ENCODE measurements at regions not wholly inside any gene's neighbourhood (a gene's known extent, or its start where the extent isn't known, plus 50 kb on each side); places are given as distances from the start of the nearest gene placed in this dataset.
"Not testable (repeated sequence)": the region's sequence is repeated elsewhere in the genome, so short reads cannot be mapped to it uniquely, and the experiment has no call there.

- no peak for DNase-seq (ENCODE audit: low read depth in 2 of 2)
These were observed 754.7 kb downstream of the BCL11A start for GRCh38 chr2:59798687-59799232.

GRCh38 chr2:59791004-59791618, 762.3 kb downstream of the BCL11A start:
- no peak for DNase-seq (ENCODE audit: low read depth in 2 of 2)

DNA sequence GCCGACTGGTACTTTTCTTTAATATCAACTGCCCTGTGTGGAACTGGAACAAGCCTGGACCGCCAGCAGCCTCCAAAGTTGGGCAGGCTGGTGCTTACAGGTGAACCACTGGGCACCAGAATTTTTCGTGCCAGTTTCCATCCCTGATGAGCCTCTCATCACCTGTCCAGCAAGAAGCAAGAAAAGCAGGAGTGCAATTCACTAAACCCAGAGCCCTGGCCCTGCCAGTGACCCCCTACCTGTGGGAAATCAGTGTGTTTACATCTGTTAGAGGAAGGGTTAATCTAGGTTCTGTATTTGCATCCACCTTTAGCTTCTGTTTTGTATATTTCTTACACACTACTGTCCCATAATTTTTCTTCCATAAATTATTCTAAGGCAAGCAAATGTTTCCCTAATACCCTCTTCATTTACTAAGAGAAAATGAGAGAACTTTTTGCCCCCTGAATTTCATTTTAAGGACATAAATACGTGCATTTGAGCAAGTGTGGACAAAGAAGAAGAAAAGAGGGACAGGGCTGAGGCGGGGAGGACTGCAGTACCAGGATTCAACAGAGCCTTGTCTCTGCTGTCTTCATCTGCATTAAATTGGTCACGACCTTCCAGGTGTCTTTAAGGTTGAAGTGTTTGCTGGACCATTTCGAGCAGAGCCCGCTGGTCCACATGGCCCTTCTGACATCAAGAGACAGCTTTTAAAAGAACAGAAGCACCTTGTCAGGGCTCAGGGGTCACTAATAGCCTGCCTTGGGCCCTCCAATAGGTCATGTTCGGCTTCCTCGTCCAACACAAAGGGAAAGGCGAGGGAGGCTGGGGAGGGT, 763.1 kb downstream of the BCL11A start:
- no peak for DNase-seq (ENCODE audit: low read depth in 2 of 2)

DNA sequence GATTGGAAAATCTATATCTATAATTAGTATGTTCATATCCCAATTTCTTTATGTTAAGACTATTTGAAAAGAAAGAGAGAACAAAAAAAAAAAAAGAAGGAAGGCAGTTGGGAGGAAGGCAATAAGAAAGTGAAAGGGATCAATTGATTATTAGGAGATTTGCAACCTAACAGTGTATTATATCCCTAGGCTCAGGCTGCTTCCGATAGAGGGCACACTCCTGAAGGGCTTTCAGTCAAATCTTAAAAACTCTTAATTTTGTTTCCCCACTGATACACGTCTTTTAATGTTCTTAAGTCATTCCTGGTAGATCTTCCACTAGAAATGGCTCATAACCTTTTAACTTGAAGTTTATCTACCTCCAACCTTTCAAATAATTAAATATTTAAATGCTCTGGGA, 763.9 kb downstream of the BCL11A start:
- DNase-seq (ENCODE audit: low read depth in 2 of 2): no peak

DNA sequence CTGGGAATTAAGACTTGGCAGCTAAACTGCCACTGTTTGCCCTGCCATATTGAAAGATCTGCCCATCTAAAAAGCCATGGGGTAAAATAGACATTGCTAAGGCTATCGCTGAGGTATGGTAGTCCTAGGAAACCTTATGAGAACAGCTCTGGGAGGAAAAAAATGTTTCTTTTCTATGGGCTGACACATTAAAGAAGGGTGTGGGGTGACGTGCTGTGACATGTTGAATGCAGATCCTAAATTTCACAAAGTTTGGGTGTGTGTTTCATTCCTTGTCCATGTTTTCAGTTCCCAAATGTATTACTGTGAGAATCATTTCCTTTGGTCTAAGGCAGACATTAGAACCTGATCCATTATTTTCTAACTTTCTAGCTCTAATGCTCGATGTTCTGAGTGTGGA, 766.4 kb downstream of the BCL11A start:
- DNase-seq (ENCODE audit: low read depth in 2 of 2): no peak

GRCh38 chr2:59786684-59787083, 766.8 kb downstream of the BCL11A start:
- DNase-seq (ENCODE audit: low read depth in 2 of 2): no peak

DNA sequence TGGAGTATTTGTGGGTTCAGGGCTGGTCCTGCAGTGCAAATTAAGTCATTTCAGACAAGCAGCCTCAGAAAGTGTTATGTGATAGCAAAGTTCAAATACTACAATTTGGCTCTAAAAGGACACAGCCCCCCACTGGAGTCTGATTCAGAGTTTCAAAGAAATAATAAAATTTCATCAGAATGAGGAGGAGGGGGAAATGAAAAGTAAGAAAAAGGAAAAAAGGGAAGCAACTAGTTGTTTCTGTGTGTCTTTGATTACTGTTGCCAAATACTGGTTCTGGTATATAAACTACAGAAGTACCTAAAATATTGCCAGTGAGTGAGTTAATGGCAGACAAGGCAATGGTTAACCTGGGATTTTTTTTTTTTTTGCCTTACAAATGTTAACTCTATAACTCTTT, 773.9 kb downstream of the BCL11A start:
- no peak for DNase-seq (ENCODE audit: low read depth in 2 of 2)

DNA sequence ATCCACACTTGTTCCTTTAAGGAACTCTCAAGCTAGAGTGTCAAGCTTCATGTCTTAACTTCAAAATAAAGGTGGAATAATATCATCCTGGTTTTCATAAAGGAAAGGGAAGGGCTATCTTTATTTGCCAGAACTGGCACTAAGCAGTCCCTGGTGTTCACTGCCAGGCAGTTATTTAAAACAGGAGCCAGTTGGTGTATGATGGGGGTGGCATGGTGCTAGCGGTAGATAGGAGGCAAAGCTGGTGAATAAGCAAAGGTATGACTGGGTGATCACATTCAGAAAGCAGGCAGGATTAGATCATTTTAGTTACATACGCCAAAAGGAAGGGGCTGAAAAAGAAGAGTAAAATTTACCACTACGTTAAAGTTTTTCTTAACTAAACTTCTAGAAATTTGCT, 776.3 kb downstream of the BCL11A start:
- DNase-seq (ENCODE audit: low read depth in 2 of 2): no peak

- no peak for DNase-seq (ENCODE audit: low read depth in 2 of 2)
These were observed 776.8 kb downstream of the BCL11A start for GRCh38 chr2:59776726-59777008.

GRCh38 chr2:59774821-59775433, 778.5 kb downstream of the BCL11A start:
- no peak for DNase-seq (ENCODE audit: low read depth in 2 of 2)

DNA sequence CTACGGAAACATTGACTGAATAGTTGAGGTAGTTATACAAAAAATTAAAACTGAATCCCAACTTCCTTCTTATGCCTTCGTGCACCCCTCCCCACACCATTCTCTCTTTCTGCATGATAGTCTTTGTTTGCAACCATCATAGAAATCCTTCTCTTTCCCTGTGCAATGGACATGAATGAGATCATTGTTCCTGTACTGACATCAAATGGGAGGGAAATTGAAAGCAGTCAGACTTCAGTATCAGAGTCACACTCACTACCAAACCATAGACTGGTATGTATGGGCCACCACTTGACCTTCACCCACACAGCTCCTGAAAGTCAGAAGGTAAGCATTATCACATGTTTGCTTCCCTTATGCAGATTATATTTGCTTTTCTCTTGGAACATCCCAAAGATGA, 782.8 kb downstream of the BCL11A start:
- no peak for DNase-seq (ENCODE audit: low read depth in 2 of 2)

GRCh38 chr2:59761966-59762365, 791.5 kb downstream of the BCL11A start:
- no peak for DNase-seq (ENCODE audit: low read depth in 2 of 2)

DNA sequence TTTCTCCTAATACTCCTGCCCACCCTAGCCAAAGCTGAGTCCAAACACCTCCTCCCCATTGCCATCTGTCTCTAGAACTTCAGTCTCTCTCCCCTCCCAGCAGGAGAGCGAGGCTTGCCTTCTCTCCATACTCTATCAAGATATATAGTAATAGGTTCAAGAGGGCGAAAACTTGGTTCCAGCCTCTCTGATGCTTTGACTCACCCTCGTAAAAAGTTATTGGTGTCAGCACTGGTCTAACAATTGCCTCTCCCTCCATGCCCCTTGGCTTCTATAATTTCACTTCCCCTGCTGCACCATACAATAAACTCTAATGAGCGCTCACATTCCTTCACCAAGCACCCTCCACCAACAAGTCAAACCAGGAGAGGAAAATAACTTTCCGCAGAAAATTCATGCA, 797.3 kb downstream of the BCL11A start:
- DNase-seq (ENCODE audit: low read depth in 2 of 2): no peak

- no peak for DNase-seq (ENCODE audit: low read depth in 2 of 2)
These were observed 799.3 kb downstream of the BCL11A start for GRCh38 chr2:59754011-59754735.

- DNase-seq (ENCODE audit: low read depth in 2 of 2): no peak
These were observed 800.9 kb downstream of the BCL11A start for GRCh38 chr2:59752512-59752911.

GRCh38 chr2:59752071-59752470, 801.4 kb downstream of the BCL11A start:
- no peak for DNase-seq (ENCODE audit: low read depth in 2 of 2)

DNA sequence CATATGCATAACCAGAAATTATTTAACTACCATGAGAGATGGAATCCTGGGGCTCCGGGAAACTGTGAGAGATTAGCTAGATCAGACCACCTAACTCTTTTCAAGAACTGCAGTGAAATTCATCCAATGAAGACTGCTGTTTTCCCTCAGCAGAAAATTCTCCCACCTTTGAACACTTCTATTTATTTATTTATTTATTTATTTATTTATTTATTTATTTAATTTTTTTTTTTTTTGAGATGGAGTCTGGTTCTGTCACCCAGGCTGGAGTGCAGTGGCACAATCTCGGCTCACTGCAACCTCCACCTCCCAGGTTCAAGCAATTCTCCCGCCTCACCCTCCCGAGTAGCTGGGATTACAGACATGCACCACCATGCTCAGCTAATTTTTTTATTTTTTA, 802.2 kb downstream of the BCL11A start:
- not testable (repeated sequence) for DNase-seq (ENCODE audit: low read depth in 2 of 2)

DNA sequence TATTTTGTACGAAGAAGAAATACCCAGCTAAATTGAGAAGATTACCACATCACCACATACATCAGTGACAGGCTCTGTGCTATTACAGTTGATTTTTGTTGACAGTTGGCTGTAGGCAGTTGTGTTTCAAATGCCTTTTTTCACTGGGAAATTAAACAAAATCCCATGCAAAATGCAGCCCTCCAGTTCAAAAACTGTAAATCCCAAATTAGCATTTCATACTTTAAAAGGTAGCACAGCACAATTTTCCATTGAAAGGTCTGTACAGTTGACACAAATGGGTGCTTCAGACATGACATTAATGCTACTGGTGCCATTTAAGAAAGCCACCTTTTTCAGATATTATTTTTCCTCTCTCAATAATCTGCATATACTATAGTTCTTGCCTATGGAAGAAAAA, 807.2 kb downstream of the BCL11A start:
- no peak for DNase-seq (ENCODE audit: low read depth in 2 of 2)

DNA sequence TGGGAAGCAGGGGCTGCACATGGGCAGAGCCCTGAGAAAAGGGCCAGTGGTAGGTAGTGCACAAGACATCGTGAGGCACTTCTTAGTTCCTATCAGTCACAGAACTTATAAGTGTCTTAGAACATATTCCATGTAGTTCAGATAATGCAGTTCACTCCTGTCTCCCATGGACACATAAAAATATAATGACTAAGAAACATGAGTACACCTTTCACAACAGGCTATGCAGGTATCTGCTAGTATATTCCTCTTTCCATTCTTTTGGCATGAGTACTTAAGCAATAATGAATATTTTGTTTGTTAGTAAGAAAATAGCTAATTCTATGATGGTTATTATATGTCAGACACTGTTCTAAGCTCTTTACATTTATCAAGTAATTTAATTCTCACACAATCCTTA, 808.4 kb downstream of the BCL11A start:
- no peak for DNase-seq (ENCODE audit: low read depth in 2 of 2)

- DNase-seq (ENCODE audit: low read depth in 2 of 2): no peak
These were observed 809.0 kb downstream of the BCL11A start for GRCh38 chr2:59744436-59744835.

- DNase-seq (ENCODE audit: low read depth in 2 of 2): no peak
These were observed 811.6 kb downstream of the BCL11A start for GRCh38 chr2:59741840-59742239.

DNA sequence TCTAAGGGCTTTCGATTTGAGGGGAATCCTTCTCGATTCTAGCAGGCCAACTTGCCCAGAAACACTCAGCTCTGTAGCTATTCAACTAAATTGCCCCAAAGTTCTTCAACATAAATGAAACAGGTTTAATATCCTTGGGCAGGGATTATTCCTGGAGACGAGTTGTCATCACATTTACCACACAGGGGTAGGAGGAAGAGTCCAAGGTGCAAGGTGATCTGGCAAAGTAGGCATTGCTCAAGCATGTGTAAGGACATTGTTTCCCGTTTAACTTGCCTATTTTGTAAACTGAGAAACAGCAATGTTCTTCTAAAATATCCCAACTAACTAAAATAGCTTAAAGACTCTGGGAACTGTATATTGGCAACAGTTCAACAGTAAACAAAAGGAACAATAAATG, 814.3 kb downstream of the BCL11A start:
- no peak for DNase-seq (ENCODE audit: low read depth in 2 of 2)
